ENCODE measurements at regions not wholly inside any gene's neighbourhood (a gene's known extent, or its start where the extent isn't known, plus 50 kb on each side); places are given as distances from the start of the nearest gene placed in this dataset.

GRCh38 chr12:107826276-107826675 lies 51.8 kb downstream of the ASCL4 start:
- TF ChIP-seq POLR2A (IDR thresholded peaks at IDR 0.05; ENCODE audit: low read length), result no peak
- TF ChIP-seq GATA1 (IDR thresholded peaks at IDR 0.05; ENCODE audit: low read depth, low read length), result no peak

DNA sequence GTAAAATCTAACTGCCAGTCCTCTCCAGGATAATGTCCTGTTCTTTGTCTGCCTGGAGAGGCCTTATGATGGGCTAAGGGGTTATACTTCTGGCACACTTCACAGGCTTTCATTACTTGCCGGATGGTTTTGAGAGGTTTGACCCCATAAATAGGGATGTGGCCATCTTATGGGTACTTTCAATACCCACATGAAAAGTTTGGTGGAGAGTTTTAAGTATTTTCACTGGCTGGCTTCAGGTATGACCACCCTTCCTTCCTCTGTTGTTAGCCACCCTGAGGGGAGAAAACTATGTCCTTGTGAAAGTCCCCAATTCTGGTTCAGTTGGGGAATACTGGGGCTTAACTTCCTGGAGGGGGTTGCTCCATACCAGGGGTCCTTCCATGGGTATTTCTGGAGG lies 54.8 kb downstream of the ASCL4 start:
- TF ChIP-seq GATA1 (IDR thresholded peaks at IDR 0.05; ENCODE audit: low read depth, low read length) (no peak), POLR2A (IDR thresholded peaks at IDR 0.05; ENCODE audit: low read length) (no peak)
- no peak for DNase-seq

More at GRCh38 chr12:107826276-107826675, 51.8 kb downstream of the ASCL4 start:
- no peak for DNase-seq

DNA sequence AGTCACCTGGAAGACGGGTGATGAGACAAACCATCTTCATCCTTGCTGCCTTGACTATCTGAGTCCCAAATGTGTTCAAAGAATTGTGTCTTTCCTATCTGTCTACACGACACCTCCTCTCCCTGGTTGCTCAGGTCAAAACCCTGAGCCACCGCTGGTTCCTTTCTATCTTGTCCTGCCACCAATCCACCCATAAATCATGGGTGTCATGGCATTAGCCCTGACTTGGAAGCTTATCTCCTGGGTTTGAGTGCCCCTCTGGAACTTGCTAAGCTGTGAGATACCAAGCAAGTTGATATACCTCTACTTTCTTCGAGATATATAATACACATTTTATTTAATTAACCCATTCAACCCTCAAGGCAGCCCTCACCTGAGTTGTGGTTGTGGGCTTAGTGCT lies 57.9 kb downstream of the ASCL4 start:
- no peak for DNase-seq
- TF ChIP-seq POLR2A (IDR thresholded peaks at IDR 0.05; ENCODE audit: low read length) (no peak), GATA1 (IDR thresholded peaks at IDR 0.05; ENCODE audit: low read depth, low read length) (no peak)

- TF ChIP-seq GATA1 (IDR thresholded peaks at IDR 0.05; ENCODE audit: low read depth, low read length) (no peak), POLR2A (IDR thresholded peaks at IDR 0.05; ENCODE audit: low read length) (no peak)
These were observed 65.7 kb downstream of the ASCL4 start for GRCh38 chr12:107840186-107840585.

DNA sequence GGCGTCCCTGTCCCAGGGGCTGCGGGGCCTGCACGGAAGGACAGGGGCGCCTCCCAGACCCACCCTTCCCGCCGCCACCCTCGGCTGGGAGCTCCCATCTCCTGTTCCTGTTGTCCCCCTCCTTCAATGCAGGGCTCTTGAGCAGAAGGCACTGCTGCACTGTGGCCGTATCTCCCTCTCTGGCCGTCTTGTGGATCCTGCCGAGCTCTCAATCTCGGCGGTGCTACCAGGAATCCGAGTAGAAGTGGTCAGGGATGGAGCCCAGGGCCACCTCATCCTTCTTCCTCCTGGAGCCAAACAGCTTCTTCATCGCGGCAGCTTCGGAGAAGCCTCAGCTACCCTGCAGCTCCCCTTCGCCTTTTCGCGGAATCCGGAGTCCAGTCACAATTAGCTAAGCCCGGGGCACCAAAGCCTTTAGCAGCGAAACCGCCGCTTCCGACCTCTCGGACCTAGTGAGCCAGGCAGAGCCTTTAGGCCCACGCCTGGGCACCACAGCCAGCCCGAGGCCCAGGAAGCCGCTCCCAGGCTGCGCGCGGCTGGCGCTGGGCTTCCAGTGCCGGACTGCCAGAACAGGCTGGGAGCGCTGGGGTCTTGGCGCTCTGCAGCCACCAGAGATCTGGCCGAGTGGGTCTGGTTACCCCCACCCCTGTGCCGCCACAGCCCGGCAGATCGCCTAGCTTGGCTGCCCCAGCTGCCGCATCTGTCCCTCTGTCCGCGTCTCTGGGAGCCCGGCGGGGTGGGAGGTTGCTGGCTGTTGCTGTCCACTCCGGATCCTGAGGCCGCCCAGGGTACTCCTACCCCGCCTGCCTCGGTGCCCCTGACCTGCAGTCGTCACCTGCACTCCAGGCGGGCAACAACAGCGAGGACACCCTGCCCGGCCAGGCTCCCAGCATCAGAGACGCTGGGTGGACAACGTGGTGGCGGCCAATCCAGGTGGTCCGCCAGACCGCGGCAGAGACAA lies 69.1 kb downstream of the ASCL4 start:
- DNase-seq, result no peak
- TF ChIP-seq POLR2A (IDR thresholded peaks at IDR 0.05; ENCODE audit: low read length) (no peak), GATA1 (IDR thresholded peaks at IDR 0.05; ENCODE audit: low read depth, low read length) (no peak)

More at GRCh38 chr12:107840186-107840585, 65.7 kb downstream of the ASCL4 start:
- no peak for DNase-seq

- DNase-seq, result no peak
- TF ChIP-seq GATA1 (IDR thresholded peaks at IDR 0.05; ENCODE audit: low read depth, low read length) (no peak), POLR2A (IDR thresholded peaks at IDR 0.05; ENCODE audit: low read length) (no peak)
These were observed 69.9 kb downstream of the ASCL4 start for GRCh38 chr12:107844312-107844921.

GRCh38 chr12:107845226-107845979 lies 70.9 kb downstream of the ASCL4 start:
- DNase-seq, result no peak
- no peak for TF ChIP-seq GATA1 (IDR thresholded peaks at IDR 0.05; ENCODE audit: low read depth, low read length)
- no peak for TF ChIP-seq POLR2A (IDR thresholded peaks at IDR 0.05; ENCODE audit: low read length)

GRCh38 chr12:107845980-107846659 lies 71.6 kb downstream of the ASCL4 start:
- DNase-seq, result no peak
- TF ChIP-seq GATA1 (IDR thresholded peaks at IDR 0.05; ENCODE audit: low read depth, low read length) (no peak), POLR2A (IDR thresholded peaks at IDR 0.05; ENCODE audit: low read length) (no peak)

- DNase-seq, result no peak
- no peak for TF ChIP-seq POLR2A (IDR thresholded peaks at IDR 0.05; ENCODE audit: low read length)
- TF ChIP-seq GATA1 (IDR thresholded peaks at IDR 0.05; ENCODE audit: low read depth, low read length), result no peak
These were observed 72.9 kb downstream of the ASCL4 start for GRCh38 chr12:107847430-107847829.

DNA sequence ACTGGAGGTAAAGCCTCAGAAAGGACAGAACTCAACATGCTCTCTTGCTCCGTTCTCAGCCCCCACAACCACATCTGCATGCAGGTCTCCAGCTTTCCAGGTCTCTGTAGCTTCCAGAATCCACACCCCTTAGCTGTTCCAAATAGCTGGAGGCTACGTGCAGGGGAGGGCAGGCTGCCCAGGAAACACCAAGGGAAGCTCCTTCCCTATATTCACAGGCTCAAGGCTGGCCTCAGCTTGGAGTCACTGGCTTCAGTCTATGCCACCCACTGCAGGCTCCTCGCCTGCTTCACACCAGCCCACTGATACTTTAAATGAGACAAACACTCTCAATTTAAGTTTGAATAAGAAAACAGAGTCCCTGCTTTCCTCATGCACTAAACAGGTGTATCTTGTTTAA lies 73.3 kb downstream of the ASCL4 start:
- no peak for TF ChIP-seq GATA1 (IDR thresholded peaks at IDR 0.05; ENCODE audit: low read depth, low read length)
- TF ChIP-seq POLR2A (IDR thresholded peaks at IDR 0.05; ENCODE audit: low read length), result no peak
- DNase-seq, result no peak

DNA sequence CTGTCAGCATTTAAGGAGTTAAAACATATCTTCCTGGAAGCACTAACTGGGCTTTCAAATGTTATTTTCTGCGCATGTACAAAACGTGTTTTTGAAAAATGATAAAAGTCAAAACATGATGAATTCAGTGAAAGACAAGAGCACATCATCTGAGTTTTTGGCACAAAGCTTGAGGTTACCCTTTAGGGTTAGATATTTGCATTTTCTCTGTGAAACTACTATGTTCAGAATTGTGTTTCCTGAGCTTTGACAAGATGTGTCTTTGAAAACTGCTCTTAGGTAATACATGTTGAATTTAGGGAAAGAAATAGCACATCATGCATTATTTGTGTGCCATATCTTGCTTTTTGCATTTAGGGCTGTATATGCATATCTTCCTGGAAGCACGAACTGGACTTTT lies 79.0 kb downstream of the ASCL4 start:
- TF ChIP-seq GATA1 (IDR thresholded peaks at IDR 0.05; ENCODE audit: low read depth, low read length) (no peak), POLR2A (IDR thresholded peaks at IDR 0.05; ENCODE audit: low read length) (no peak)
- no peak for DNase-seq

GRCh38 chr12:107855471-107855870 lies 81.0 kb downstream of the ASCL4 start:
- DNase-seq, result no peak
- no peak for TF ChIP-seq POLR2A (IDR thresholded peaks at IDR 0.05; ENCODE audit: low read length)
- TF ChIP-seq GATA1 (IDR thresholded peaks at IDR 0.05; ENCODE audit: low read depth, low read length), result no peak

DNA sequence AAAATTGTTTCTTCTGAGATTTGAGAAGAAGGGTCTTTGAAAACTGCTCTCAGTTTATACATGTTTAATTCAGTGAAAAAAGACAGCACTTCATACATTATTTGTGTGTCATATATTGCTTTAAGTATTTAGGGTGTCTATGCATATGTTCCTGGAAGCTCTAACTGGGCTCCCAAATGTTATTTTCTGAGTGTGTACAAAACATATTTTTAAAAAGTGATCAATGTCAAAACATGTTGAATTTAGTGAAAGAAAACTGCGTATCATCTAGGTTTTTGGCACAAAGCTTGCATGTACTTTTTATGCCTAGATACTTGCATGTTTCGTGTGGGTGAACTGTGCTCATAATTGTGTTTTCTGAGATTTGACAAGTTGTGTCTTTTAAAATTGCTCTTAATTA lies 81.6 kb downstream of the ASCL4 start:
- TF ChIP-seq GATA1 (IDR thresholded peaks at IDR 0.05; ENCODE audit: low read depth, low read length), result no peak
- no peak for TF ChIP-seq POLR2A (IDR thresholded peaks at IDR 0.05; ENCODE audit: low read length)
- DNase-seq, result no peak
